Tibial artery (tissue), 4 donors: ENCODE measurements at regions not wholly inside any gene's neighbourhood (a gene's known extent, or its start where the extent isn't known, plus 50 kb on each side); places are given as distances from the start of the nearest gene placed in this dataset.
"Not testable (repeated sequence)": the region's sequence is repeated elsewhere in the genome, so short reads cannot be mapped to it uniquely, and the experiment has no call there.

Source experiments
- DNase-seq, 2 donors: peaks; one replicate each; pipeline ENCODE4 v3.0.0-alpha.2; 2019
- H3K27ac ChIP-seq, 2 donors: fragments of 200-600 bp; sonication (generic) in 1 of 2; 1 replicate in 1 of 2; 2 replicates in 1 of 2; pipeline ENCODE4 v1.5.1; 2018 to 2019; ENCODE audit warnings: mild to moderate bottlenecking in 1 of 2
- H3K27me3 ChIP-seq, 2 donors: fragments of 200-600 bp; sonication (generic) in 1 of 2; one replicate each; pipeline versions ENCODE4 v1.5.1 to v1.6.0; 2016 to 2019
- H3K36me3 ChIP-seq, 3 donors: fragments of 200-600 bp; sonication (generic) in 2 of 3; one replicate each; pipeline ENCODE4 v1.5.1; 2016 to 2019; ENCODE audit warnings: mild to moderate bottlenecking in 2 of 3
- H3K4me1 ChIP-seq, 4 donors: fragments of 200-600 bp; sonication (generic) in 2 of 4; 1 replicate in 3 of 4; 2 replicates in 1 of 4; pipeline ENCODE4 v1.5.1; 2016 to 2019
- H3K4me3 ChIP-seq, 2 donors: fragments of 200-600 bp; sonication (generic) in 1 of 2; 1 replicate in 1 of 2; 2 replicates in 1 of 2; pipeline ENCODE4 v1.5.1; 2018 to 2019; ENCODE audit warnings: mild to moderate bottlenecking in 2 of 2
- H3K9me3 ChIP-seq, 3 donors: fragments of 200-600 bp; sonication (generic) in 1 of 3; one replicate each; pipeline ENCODE4 v1.5.1; 2016 to 2019
- intact Hi-C: fragments of 100-400 bp; cut with DNase I; formaldehyde crosslinking; loops from one replicate; pipeline ENCODE4 v1.15.0; 2023; ENCODE audit warnings: low total_unique reads
- TF ChIP-seq, protein P1 (sequence below), 2 experiments: fragments of 200-600 bp in 1 of 2; fragments of 450-650 bp in 1 of 2; IDR thresholded peaks; one replicate each; pipeline ENCODE4 v1.5.1; 2017 to 2019; ENCODE audit warnings: antibody characterized with exemption in 2 of 2, mild to moderate bottlenecking in 1 of 2, moderate library complexity in 1 of 2

DNA sequence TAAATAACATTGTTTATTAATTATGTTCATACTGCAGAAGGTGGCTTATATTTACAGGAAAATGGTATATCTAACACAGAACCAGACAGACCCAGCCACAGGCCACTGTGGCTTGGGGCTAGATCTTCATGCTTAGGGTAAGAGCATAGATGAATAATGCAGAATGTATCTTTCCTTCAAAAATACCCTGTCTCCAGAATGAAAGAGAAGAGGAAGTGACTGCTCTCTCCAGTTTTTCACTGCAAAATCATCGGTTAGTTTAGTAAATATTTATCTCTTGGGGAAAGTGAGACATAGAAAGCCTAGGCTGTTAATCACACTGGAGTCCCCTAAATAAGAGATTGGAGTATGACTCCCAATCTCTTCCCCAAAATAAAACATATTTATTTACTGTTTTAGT lies 453.7 kb downstream of the NAV3 start:
- TF ChIP-seq, protein P1, sequence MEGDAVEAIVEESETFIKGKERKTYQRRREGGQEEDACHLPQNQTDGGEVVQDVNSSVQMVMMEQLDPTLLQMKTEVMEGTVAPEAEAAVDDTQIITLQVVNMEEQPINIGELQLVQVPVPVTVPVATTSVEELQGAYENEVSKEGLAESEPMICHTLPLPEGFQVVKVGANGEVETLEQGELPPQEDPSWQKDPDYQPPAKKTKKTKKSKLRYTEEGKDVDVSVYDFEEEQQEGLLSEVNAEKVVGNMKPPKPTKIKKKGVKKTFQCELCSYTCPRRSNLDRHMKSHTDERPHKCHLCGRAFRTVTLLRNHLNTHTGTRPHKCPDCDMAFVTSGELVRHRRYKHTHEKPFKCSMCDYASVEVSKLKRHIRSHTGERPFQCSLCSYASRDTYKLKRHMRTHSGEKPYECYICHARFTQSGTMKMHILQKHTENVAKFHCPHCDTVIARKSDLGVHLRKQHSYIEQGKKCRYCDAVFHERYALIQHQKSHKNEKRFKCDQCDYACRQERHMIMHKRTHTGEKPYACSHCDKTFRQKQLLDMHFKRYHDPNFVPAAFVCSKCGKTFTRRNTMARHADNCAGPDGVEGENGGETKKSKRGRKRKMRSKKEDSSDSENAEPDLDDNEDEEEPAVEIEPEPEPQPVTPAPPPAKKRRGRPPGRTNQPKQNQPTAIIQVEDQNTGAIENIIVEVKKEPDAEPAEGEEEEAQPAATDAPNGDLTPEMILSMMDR (IDR thresholded peaks at IDR 0.05) = no peak

GRCh38 chr12:78290606-78291345 lies 460.1 kb downstream of the NAV3 start:
- TF ChIP-seq, protein P1 (IDR thresholded peaks at IDR 0.05) = no peak
- Histone ChIP-seq H3K27ac (no peak overlapping the region), H3K4me3 (no peak overlapping the region), H3K27me3 (no peaks in the 10 kb centered on the region), H3K9me3 (no peaks in the 10 kb centered on the region), H3K4me1 (no peaks in the 10 kb centered on the region), H3K36me3 (no peaks in the 10 kb centered on the region)
- no peak for DNase-seq
- intact Hi-C loops = no loop called here

More for the DNA sequence above, 453.7 kb downstream of the NAV3 start:
- DNase-seq = no peak
- Histone ChIP-seq H3K36me3 (no peaks in the 10 kb centered on the region), H3K4me1 (no peaks in the 10 kb centered on the region), H3K4me3 (no peak overlapping the region), H3K27me3 (no peaks in the 10 kb centered on the region), H3K27ac (no peak overlapping the region), H3K9me3 (no peaks in the 10 kb centered on the region)
- intact Hi-C loops = no loop called here

DNA sequence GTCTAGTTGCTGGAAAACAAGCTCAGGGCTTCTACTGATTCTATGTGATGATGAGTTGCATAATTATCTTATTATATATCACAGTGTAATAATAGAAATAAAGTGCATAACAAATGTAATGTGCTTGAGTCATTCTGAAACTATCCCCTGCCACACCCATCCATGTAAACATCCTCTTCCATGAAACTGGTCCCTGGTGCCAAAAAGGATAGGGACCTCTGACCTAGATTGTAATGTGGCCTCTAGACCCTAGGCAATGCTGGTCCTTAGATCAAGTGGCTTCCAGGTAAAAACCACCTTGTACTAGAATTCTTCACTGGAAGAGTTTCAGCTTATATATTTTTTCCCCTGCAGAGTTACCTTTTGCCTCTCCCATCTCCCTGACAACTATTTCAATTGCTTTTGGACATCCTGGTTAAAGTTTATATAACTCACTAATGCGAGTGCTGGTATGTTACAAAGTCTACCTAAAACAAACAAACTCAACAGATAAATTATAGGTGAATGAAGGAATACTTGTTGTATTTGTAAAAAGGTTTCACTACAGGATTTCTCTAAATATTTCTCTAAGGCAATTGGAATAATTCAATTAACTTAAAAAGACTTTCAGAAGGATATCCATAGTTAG lies 462.5 kb downstream of the NAV3 start:
- Histone ChIP-seq H3K36me3 (no peaks in the 10 kb centered on the region), H3K9me3 (no peaks in the 10 kb centered on the region), H3K27ac (no peak overlapping the region), H3K4me3 (no peak overlapping the region), H3K27me3 (no peaks in the 10 kb centered on the region), H3K4me1 (no peaks in the 10 kb centered on the region)
- DNase-seq = no peak
- intact Hi-C loops = no loop called here
- TF ChIP-seq, protein P1 (IDR thresholded peaks at IDR 0.05) = no peak

- H3K9me3 ChIP-seq, H3K4me3 ChIP-seq, H3K27me3 ChIP-seq, DNase-seq, H3K36me3 ChIP-seq, H3K27ac ChIP-seq, intact Hi-C loops, H3K4me1 ChIP-seq: not testable (repeated sequence)
Measured at GRCh38 chr12:78301282-78301681, 470.6 kb downstream of the NAV3 start.

- DNase-seq = no peak
- H3K27me3 ChIP-seq = no peaks in the 10 kb centered on the region
- H3K9me3 ChIP-seq = no peaks in the 10 kb centered on the region
- no peaks in the 10 kb centered on the region for H3K36me3 ChIP-seq
- no peak overlapping the region for H3K27ac ChIP-seq
- no peaks in the 10 kb centered on the region for H3K4me1 ChIP-seq
- intact Hi-C loops = no loop called here
- no peak overlapping the region for H3K4me3 ChIP-seq
- TF ChIP-seq, protein P1 (IDR thresholded peaks at IDR 0.05) = no peak
Measured at GRCh38 chr12:78305808-78306207, 475.1 kb downstream of the NAV3 start.

DNA sequence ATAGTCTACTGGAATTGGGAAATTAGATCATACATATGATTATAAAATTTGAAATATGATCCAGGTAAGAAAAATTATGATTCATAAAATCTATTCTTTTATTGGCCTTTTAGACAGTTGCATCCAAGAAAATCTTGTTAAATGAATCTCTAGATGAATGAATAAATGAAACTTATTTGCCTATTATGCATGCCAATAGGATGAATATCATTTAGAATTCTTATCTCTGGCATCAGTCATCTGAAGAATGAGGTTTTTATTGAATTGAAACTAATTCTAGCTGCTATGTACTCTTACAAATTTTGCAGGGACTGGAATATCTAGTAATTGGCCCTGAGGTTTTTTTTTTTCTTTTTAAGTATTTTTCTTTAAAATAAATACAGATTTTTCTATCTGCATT lies 475.5 kb downstream of the NAV3 start:
- H3K4me3 ChIP-seq = no peak overlapping the region
- no peaks in the 10 kb centered on the region for H3K4me1 ChIP-seq
- TF ChIP-seq, protein P1 (IDR thresholded peaks at IDR 0.05) = no peak
- H3K27me3 ChIP-seq = no peaks in the 10 kb centered on the region
- no peak overlapping the region for H3K27ac ChIP-seq
- no peaks in the 10 kb centered on the region for H3K9me3 ChIP-seq
- intact Hi-C loops = no loop called here
- no peaks in the 10 kb centered on the region for H3K36me3 ChIP-seq
- no peak for DNase-seq
